Fibroblast of lung (primary cell): ENCODE measurements at regions not wholly inside any gene's neighbourhood (a gene's known extent, or its start where the extent isn't known, plus 50 kb on each side); places are given as distances from the start of the nearest gene placed in this dataset.

ENCODE experiments used
- CTCF ChIP-seq, 2 donors: IDR thresholded peaks in 1 of 2; conservative IDR thresholded peaks in 1 of 2; 1 replicate in 1 of 2; 2 replicates in 1 of 2; pipeline ENCODE4 v1.5.1; 2011 to 2012; ENCODE audit warnings: low read length in 2 of 2, control low read depth in 1 of 2, inconsistent platforms in 1 of 2, low read depth in 1 of 2, mild to moderate bottlenecking in 1 of 2
- EZH2 ChIP-seq: IDR thresholded peaks from 2 replicates; pipeline ENCODE4 v1.5.1; 2012; ENCODE audit warnings: low read length, control low read depth, mild to moderate bottlenecking; ENCODE audit errors: missing control alignments

GRCh38 chr3:102529452-102529851, 94.6 kb downstream of the ZPLD1 start:
- TF ChIP-seq CTCF (conservative IDR thresholded peaks at IDR 0.05 in 1 of 2, IDR thresholded peaks at IDR 0.05 in 1 of 2; ENCODE audit: low read depth in 1 of 2, low read length in 2 of 2) (peak; percentile 15 to 53), EZH2 (no peak)
